HCT116 (cell line): ENCODE measurements at regions not wholly inside any gene's neighbourhood (a gene's known extent, or its start where the extent isn't known, plus 50 kb on each side); places are given as distances from the start of the nearest gene placed in this dataset.

Experiments used
- ATAC-seq: fragments of 200-7000 bp; cut with Tn5 transposase; 2 replicates; pipeline ENCODE4 v1.9.1; 2020; ENCODE audit warnings: mild to moderate bottlenecking, moderate library complexity
- BruUV-seq: library from RNA; stranded (reverse); fragments of 400-500 nt; replicated peaks from 2 replicates; lab custom pipeline; 2021; lab: Mats Ljungman, UMichigan
- CTCF ChIA-PET: fragments of 300-600 bp; sonication (Branson Sonifier 250); formaldehyde crosslinking; loops from one replicate; lab custom pipeline; 2021; ENCODE audit warnings: antibody characterized with exemption; lab: Charles Lee
- POLR2A ChIA-PET: fragments of 300-600, 350-600 bp; sonication (Branson Sonifier 250); formaldehyde crosslinking; loops from one replicate; lab custom pipeline; 2021; ENCODE audit warnings: antibody characterized with exemption; lab: Charles Lee
- RAD21 ChIA-PET, 2 experiments: fragments of 300-600 bp; sonication (Branson Sonifier 250); formaldehyde crosslinking; loops; one replicate each; lab custom pipeline; 2023; ENCODE audit warnings: low total read pairs in 2 of 2; ENCODE audit not compliant: uncharacterized antibody in 2 of 2, unreplicated experiment in 2 of 2, low non-redundant PET in 1 of 2; lab: Charles Lee
- DNase-seq: peaks from one replicate; pipeline ENCODE4 v3.0.0-alpha.2; 2010; ENCODE audit warnings: low read depth, low spot score
- H2AFZ ChIP-seq: fragments of 200-600 bp; shearing (Covaris generic), sonication (generic); 2 replicates; pipeline ENCODE4 v1.6.1; 2017; ENCODE audit warnings: low read depth, mixed run types, mixed read lengths, antibody characterized with exemption, low read length; ENCODE audit not compliant: poor library complexity, severe bottlenecking
- H3K27ac ChIP-seq: 2 replicates; pipeline ENCODE4 v1.5.1; 2012; ENCODE audit warnings: low read depth, low read length
- H3K27me3 ChIP-seq: fragments of 200-600 bp; sonication (generic); 2 replicates; pipeline ENCODE4 v1.6.1; 2016; ENCODE audit warnings: mixed run types, low read length, mixed read lengths; ENCODE audit not compliant: insufficient read depth
- H3K36me3 ChIP-seq, 2 experiments: fragments of 200-500 bp in 1 of 2; fragments of 200-600 bp in 1 of 2; sonication (Bioruptor generic) in 1 of 2; sonication (generic) in 1 of 2; 2 replicates each; pipeline versions ENCODE4 v1.5.1 to v1.6.1; 2014 to 2016; ENCODE audit warnings: low read length in 2 of 2, inconsistent platforms in 1 of 2, mixed read lengths in 1 of 2, mixed run types in 1 of 2; ENCODE audit not compliant: insufficient read depth in 2 of 2, control insufficient read depth in 1 of 2
- H3K4me1 ChIP-seq, 2 experiments: fragments of 200-600 bp in 1 of 2; sonication (generic) in 1 of 2; 2 replicates each; pipeline versions ENCODE4 v1.5.1 to v1.6.1; 2012 to 2017; ENCODE audit warnings: low read length in 2 of 2, inconsistent platforms in 1 of 2, mild to moderate bottlenecking in 1 of 2, mixed read lengths in 1 of 2, mixed run types in 1 of 2, moderate library complexity in 1 of 2; ENCODE audit not compliant: insufficient read depth in 2 of 2, control insufficient read depth in 1 of 2
- H3K4me2 ChIP-seq: fragments of 200-600 bp; sonication (generic); 2 replicates; pipeline ENCODE4 v1.6.1; 2017; ENCODE audit warnings: mixed run types, low read length, mixed read lengths
- H3K4me3 ChIP-seq, 2 experiments: fragments of 200-600 bp in 1 of 2; sonication (generic) in 1 of 2; replicated peaks in 1 of 2; 2 replicates each; pipeline ENCODE4 v1.5.1; 2011 to 2016; ENCODE audit warnings: low read length in 2 of 2, control low read depth in 1 of 2, low read depth in 1 of 2, mild to moderate bottlenecking in 1 of 2, mixed read lengths in 1 of 2, mixed run types in 1 of 2
- H3K79me2 ChIP-seq: fragments of 200-600 bp; sonication (generic); 2 replicates; pipeline ENCODE4 v1.6.1; 2017; ENCODE audit warnings: mild to moderate bottlenecking, mixed run types, low read length, moderate library complexity, mixed read lengths; ENCODE audit not compliant: insufficient read depth
- H3K9ac ChIP-seq: fragments of 200-600 bp; sonication (generic); 2 replicates; pipeline ENCODE4 v1.6.1; 2016; ENCODE audit warnings: low read length, mixed read lengths
- H3K9me2 ChIP-seq: fragments of 200-600 bp; sonication (generic), shearing (Covaris generic); 2 replicates; pipeline ENCODE4 v1.6.1; 2017; ENCODE audit warnings: mixed run types, mild to moderate bottlenecking, moderate library complexity; ENCODE audit not compliant: insufficient read depth
- H3K9me3 ChIP-seq, 2 experiments: fragments of 200-500 bp in 1 of 2; fragments of 200-600 bp in 1 of 2; sonication (Bioruptor generic) in 1 of 2; sonication (generic) in 1 of 2; 2 replicates each; pipeline ENCODE4 v1.6.1; 2014 to 2017; ENCODE audit warnings: low read length in 2 of 2, mixed read lengths in 2 of 2, inconsistent platforms in 1 of 2, low read depth in 1 of 2, mild to moderate bottlenecking in 1 of 2, mixed run types in 1 of 2, moderate library complexity in 1 of 2; ENCODE audit not compliant: control insufficient read depth in 1 of 2, insufficient read depth in 1 of 2
- H4K20me1 ChIP-seq: fragments of 200-600 bp; sonication (generic), shearing (Covaris generic); 2 replicates; pipeline ENCODE4 v1.6.1; 2017; ENCODE audit warnings: mixed run types, mild to moderate bottlenecking, moderate library complexity; ENCODE audit not compliant: insufficient read depth
- EZH2phosphoT487 ChIP-seq: fragments of 200-600 bp; IDR thresholded peaks from 2 replicates; pipeline ENCODE4 v1.6.1; 2018; ENCODE audit warnings: antibody characterized with exemption, borderline replicate concordance
- FOSL1 ChIP-seq: IDR thresholded peaks from 2 replicates; pipeline ENCODE4 v1.6.1; 2012; ENCODE audit warnings: low read depth
- SIN3A ChIP-seq: IDR thresholded peaks from 2 replicates; pipeline ENCODE4 v1.6.1; 2012; ENCODE audit warnings: low read depth
- SP1 ChIP-seq: IDR thresholded peaks from 2 replicates; pipeline ENCODE4 v1.6.1; 2012; ENCODE audit warnings: low read depth
- YY1 ChIP-seq: IDR thresholded peaks from 2 replicates; pipeline ENCODE4 v1.6.1; 2011; ENCODE audit warnings: low read length, low read depth, moderate library complexity, mild to moderate bottlenecking; ENCODE audit not compliant: insufficient replicate concordance; ENCODE audit errors: extremely low read depth
- ZNF274 ChIP-seq: fragments of 200-500 bp; sonication (Bioruptor generic); IDR thresholded peaks from 2 replicates; pipeline ENCODE4 v1.6.1; 2014; ENCODE audit warnings: mild to moderate bottlenecking, low read depth, low read length, inconsistent platforms
- intact Hi-C: fragments of 100-400 bp; cut with micrococcal nuclease; formaldehyde crosslinking; loops from 2 replicates; pipeline ENCODE4 v1.10.0; 2022
- TF ChIP-seq, protein P1 (sequence below): IDR thresholded peaks from 2 replicates; pipeline ENCODE4 v1.6.1; 2012; ENCODE audit warnings: low read depth
- TF ChIP-seq, protein P2 (sequence below): IDR thresholded peaks from 2 replicates; pipeline ENCODE4 v1.6.1; 2012
- TF ChIP-seq, protein P3 (sequence below), 3 experiments: fragments of 200-600 bp in 1 of 3; sonication (generic) in 1 of 3; IDR thresholded peaks in 2 of 3; conservative IDR thresholded peaks in 1 of 3; 2 replicates each; pipeline ENCODE4 v1.5.1; 2012 to 2017; ENCODE audit warnings: low read depth in 2 of 3, low read length in 2 of 3, antibody characterized with exemption in 1 of 3, borderline replicate concordance in 1 of 3, control low read depth in 1 of 3, mild to moderate bottlenecking in 1 of 3, mixed read lengths in 1 of 3, mixed run types in 1 of 3, moderate library complexity in 1 of 3; ENCODE audit not compliant: insufficient read depth in 1 of 3
- TF ChIP-seq, protein P4 (sequence below): IDR thresholded peaks from 2 replicates; pipeline ENCODE4 v1.6.1; 2012

GRCh38 chr3:189566550-189567130, 64.5 kb upstream of the TP63 start:
- intact Hi-C loops = no loop called here
- no peak overlapping the region for H3K9ac ChIP-seq
- no peaks in the 10 kb centered on the region for H3K36me3 ChIP-seq
- H3K79me2 ChIP-seq = no peaks in the 10 kb centered on the region
- H2AFZ ChIP-seq = no peak overlapping the region
- no peak for ATAC-seq
- no peak overlapping the region for H3K4me3 ChIP-seq
- H4K20me1 ChIP-seq = no peaks in the 10 kb centered on the region
- H3K4me1 ChIP-seq = peaks cover 0 to 7% of the 10 kb centered on the region in 2 experiments; a peak in 1 of 4 replicates
- no TSS peak for BruUV-seq
- ChIA-PET POLR2A (no interaction called here), RAD21 (no interaction called here), CTCF (no interaction called here)
- no peak overlapping the region for H3K4me2 ChIP-seq
- TF ChIP-seq, protein P1, sequence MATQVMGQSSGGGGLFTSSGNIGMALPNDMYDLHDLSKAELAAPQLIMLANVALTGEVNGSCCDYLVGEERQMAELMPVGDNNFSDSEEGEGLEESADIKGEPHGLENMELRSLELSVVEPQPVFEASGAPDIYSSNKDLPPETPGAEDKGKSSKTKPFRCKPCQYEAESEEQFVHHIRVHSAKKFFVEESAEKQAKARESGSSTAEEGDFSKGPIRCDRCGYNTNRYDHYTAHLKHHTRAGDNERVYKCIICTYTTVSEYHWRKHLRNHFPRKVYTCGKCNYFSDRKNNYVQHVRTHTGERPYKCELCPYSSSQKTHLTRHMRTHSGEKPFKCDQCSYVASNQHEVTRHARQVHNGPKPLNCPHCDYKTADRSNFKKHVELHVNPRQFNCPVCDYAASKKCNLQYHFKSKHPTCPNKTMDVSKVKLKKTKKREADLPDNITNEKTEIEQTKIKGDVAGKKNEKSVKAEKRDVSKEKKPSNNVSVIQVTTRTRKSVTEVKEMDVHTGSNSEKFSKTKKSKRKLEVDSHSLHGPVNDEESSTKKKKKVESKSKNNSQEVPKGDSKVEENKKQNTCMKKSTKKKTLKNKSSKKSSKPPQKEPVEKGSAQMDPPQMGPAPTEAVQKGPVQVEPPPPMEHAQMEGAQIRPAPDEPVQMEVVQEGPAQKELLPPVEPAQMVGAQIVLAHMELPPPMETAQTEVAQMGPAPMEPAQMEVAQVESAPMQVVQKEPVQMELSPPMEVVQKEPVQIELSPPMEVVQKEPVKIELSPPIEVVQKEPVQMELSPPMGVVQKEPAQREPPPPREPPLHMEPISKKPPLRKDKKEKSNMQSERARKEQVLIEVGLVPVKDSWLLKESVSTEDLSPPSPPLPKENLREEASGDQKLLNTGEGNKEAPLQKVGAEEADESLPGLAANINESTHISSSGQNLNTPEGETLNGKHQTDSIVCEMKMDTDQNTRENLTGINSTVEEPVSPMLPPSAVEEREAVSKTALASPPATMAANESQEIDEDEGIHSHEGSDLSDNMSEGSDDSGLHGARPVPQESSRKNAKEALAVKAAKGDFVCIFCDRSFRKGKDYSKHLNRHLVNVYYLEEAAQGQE = no peak
- TF ChIP-seq SIN3A (no peak), YY1 (no peak), FOSL1 (no peak), ZNF274 (no peak), EZH2phosphoT487 (no peak), SP1 (no peak)
- TF ChIP-seq, protein P2, sequence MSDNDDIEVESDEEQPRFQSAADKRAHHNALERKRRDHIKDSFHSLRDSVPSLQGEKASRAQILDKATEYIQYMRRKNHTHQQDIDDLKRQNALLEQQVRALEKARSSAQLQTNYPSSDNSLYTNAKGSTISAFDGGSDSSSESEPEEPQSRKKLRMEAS = no peak
- TF ChIP-seq, protein P3, sequence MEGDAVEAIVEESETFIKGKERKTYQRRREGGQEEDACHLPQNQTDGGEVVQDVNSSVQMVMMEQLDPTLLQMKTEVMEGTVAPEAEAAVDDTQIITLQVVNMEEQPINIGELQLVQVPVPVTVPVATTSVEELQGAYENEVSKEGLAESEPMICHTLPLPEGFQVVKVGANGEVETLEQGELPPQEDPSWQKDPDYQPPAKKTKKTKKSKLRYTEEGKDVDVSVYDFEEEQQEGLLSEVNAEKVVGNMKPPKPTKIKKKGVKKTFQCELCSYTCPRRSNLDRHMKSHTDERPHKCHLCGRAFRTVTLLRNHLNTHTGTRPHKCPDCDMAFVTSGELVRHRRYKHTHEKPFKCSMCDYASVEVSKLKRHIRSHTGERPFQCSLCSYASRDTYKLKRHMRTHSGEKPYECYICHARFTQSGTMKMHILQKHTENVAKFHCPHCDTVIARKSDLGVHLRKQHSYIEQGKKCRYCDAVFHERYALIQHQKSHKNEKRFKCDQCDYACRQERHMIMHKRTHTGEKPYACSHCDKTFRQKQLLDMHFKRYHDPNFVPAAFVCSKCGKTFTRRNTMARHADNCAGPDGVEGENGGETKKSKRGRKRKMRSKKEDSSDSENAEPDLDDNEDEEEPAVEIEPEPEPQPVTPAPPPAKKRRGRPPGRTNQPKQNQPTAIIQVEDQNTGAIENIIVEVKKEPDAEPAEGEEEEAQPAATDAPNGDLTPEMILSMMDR (IDR thresholded peaks at IDR 0.05 in 2 of 3, conservative IDR thresholded peaks at IDR 0.05 in 1 of 3; ENCODE audit: borderline replicate concordance in 1 of 3, insufficient read depth in 1 of 3, low read depth in 2 of 3, low read length in 2 of 3) = no peak
- TF ChIP-seq, protein P4, sequence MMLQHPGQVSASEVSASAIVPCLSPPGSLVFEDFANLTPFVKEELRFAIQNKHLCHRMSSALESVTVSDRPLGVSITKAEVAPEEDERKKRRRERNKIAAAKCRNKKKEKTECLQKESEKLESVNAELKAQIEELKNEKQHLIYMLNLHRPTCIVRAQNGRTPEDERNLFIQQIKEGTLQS = no peak
- H3K27ac ChIP-seq = no peak overlapping the region
- 0 out of 2 replicates have a peak, but pooled peaks cover 2% of the 10 kb centered on the region for H3K9me2 ChIP-seq
- no peaks in the 10 kb centered on the region for H3K9me3 ChIP-seq
- no peak for DNase-seq
- H3K27me3 ChIP-seq = no peaks in the 10 kb centered on the region
